ENCODE measurements at regions not wholly inside any gene's neighbourhood (a gene's known extent, or its start where the extent isn't known, plus 50 kb on each side); places are given as distances from the start of the nearest gene placed in this dataset.
"Not testable (repeated sequence)": the region's sequence is repeated elsewhere in the genome, so short reads cannot be mapped to it uniquely, and the experiment has no call there.

GRCh38 chr11:128066399-128066798, 521.0 kb downstream of the ETS1 start:
- no peak for FAIRE-seq

GRCh38 chr11:128061281-128061871, 526.0 kb downstream of the ETS1 start:
- no peak for FAIRE-seq

- FAIRE-seq: no peak
Observed at GRCh38 chr11:128058580-128059208, 528.7 kb downstream of the ETS1 start.

- no peak for FAIRE-seq
Observed at GRCh38 chr11:128057786-128058395, 529.5 kb downstream of the ETS1 start.

- FAIRE-seq: no peak
Observed at GRCh38 chr11:128055576-128056217, 531.7 kb downstream of the ETS1 start.

GRCh38 chr11:128053981-128054931, 533.1 kb downstream of the ETS1 start:
- FAIRE-seq: no peak

GRCh38 chr11:128052912-128053641, 534.3 kb downstream of the ETS1 start:
- no peak for FAIRE-seq

GRCh38 chr11:128048121-128048520, 539.2 kb downstream of the ETS1 start:
- FAIRE-seq: no peak

GRCh38 chr11:128047026-128047425, 540.3 kb downstream of the ETS1 start:
- FAIRE-seq: no peak

- no peak for FAIRE-seq
Observed at GRCh38 chr11:128046213-128046612, 541.1 kb downstream of the ETS1 start.

- FAIRE-seq: no peak
Observed at GRCh38 chr11:128045094-128045725, 542.1 kb downstream of the ETS1 start.

GRCh38 chr11:128042290-128042751, 545.0 kb downstream of the ETS1 start:
- no peak for FAIRE-seq

- FAIRE-seq: no peak
Observed at GRCh38 chr11:128040603-128041002, 546.8 kb downstream of the ETS1 start.

GRCh38 chr11:128039140-128040021, 548.0 kb downstream of the ETS1 start:
- no peak for FAIRE-seq

- FAIRE-seq: no peak
Observed at GRCh38 chr11:128036556-128037093, 550.7 kb downstream of the ETS1 start.

GRCh38 chr11:128036006-128036405, 551.4 kb downstream of the ETS1 start:
- FAIRE-seq: no peak

GRCh38 chr11:128031538-128032134, 555.7 kb downstream of the ETS1 start:
- FAIRE-seq: not testable (repeated sequence)

GRCh38 chr11:128029219-128029722, 558.1 kb downstream of the ETS1 start:
- FAIRE-seq: no peak

- no peak for FAIRE-seq
Observed at GRCh38 chr11:128026596-128026995, 560.8 kb downstream of the ETS1 start.
